Astrocyte (in vitro differentiated cells and primary cell): ENCODE measurements at regions not wholly inside any gene's neighbourhood (a gene's known extent, or its start where the extent isn't known, plus 50 kb on each side); places are given as distances from the start of the nearest gene placed in this dataset.
A peak's percentile ranks its signal among the peaks of the same experiment; 100 is the strongest.

ENCODE experiments used
- DNase-seq: peaks from one replicate; pipeline ENCODE4 v3.0.0-alpha.2; 2010; ENCODE audit warnings: low read depth
- FAIRE-seq: peaks from 2 replicates; lab custom pipeline; 2011; peaks lifted over from hg19 to GRCh38; lab: Jason Lieb, UNC
- H2AFZ ChIP-seq: 2 replicates; pipeline ENCODE4 v1.6.0; 2012; ENCODE audit warnings: low read depth, low read length, inconsistent platforms
- H3K27ac ChIP-seq: 2 replicates; pipeline ENCODE4 v1.5.1; 2011; ENCODE audit warnings: low read depth, low read length, inconsistent platforms
- H3K27me3 ChIP-seq: 2 replicates; pipeline ENCODE4 v1.6.0; 2011; ENCODE audit warnings: low read length, inconsistent platforms; ENCODE audit not compliant: insufficient read depth
- H3K36me3 ChIP-seq: 2 replicates; pipeline ENCODE4 v1.5.1; 2011; ENCODE audit warnings: low read length, inconsistent platforms; ENCODE audit not compliant: insufficient read depth
- H3K4me1 ChIP-seq: 2 replicates; pipeline ENCODE4 v1.5.1; 2011; ENCODE audit warnings: low read length, inconsistent platforms; ENCODE audit not compliant: insufficient read depth
- H3K4me2 ChIP-seq: 2 replicates; pipeline ENCODE4 v1.6.0; 2012; ENCODE audit warnings: low read length, inconsistent platforms
- H3K4me3 ChIP-seq: 2 replicates; pipeline ENCODE4 v1.5.1; 2011; ENCODE audit warnings: low read depth, mild to moderate bottlenecking, low read length, inconsistent platforms; ENCODE audit not compliant: insufficient read depth
- H3K79me2 ChIP-seq: 2 replicates; pipeline ENCODE4 v1.6.0; 2012; ENCODE audit warnings: mild to moderate bottlenecking, low read length, inconsistent platforms; ENCODE audit not compliant: insufficient read depth
- H3K9ac ChIP-seq: 2 replicates; pipeline ENCODE4 v1.6.0; 2012; ENCODE audit warnings: mild to moderate bottlenecking, low read length, inconsistent platforms
- H3K9me3 ChIP-seq: 2 replicates; pipeline ENCODE4 v1.5.1; 2012; ENCODE audit warnings: low read depth, mild to moderate bottlenecking, low read length, inconsistent platforms; ENCODE audit not compliant: insufficient read depth
- H4K20me1 ChIP-seq: 2 replicates; pipeline ENCODE4 v1.6.0; 2012; ENCODE audit warnings: low read length, inconsistent platforms; ENCODE audit not compliant: insufficient read depth
- H3K27ac Mint-ChIP-seq: one replicate; pipeline ENCODE4 v1.8.0; 2021; ENCODE audit warnings: mild to moderate bottlenecking, mixed read lengths; ENCODE audit not compliant: unreplicated experiment
- H3K27me3 Mint-ChIP-seq: one replicate; pipeline ENCODE4 v1.8.0; 2021; ENCODE audit warnings: low read depth, mixed read lengths; ENCODE audit not compliant: unreplicated experiment
- H3K36me3 Mint-ChIP-seq: one replicate; pipeline ENCODE4 v1.8.0; 2021; ENCODE audit warnings: low read depth, mixed read lengths; ENCODE audit not compliant: unreplicated experiment
- H3K4me1 Mint-ChIP-seq: one replicate; pipeline ENCODE4 v1.8.0; 2021; ENCODE audit warnings: low read depth, mixed read lengths; ENCODE audit not compliant: unreplicated experiment
- H3K4me3 Mint-ChIP-seq: one replicate; pipeline ENCODE4 v1.8.0; 2021; ENCODE audit warnings: mild to moderate bottlenecking, moderate library complexity, mixed read lengths; ENCODE audit not compliant: unreplicated experiment
- H3K9me3 Mint-ChIP-seq: one replicate; pipeline ENCODE4 v1.8.0; 2021; ENCODE audit warnings: mild to moderate bottlenecking, mixed read lengths; ENCODE audit not compliant: unreplicated experiment
- CTCF ChIP-seq: IDR thresholded peaks from 2 replicates; pipeline ENCODE4 v1.5.1; 2011; ENCODE audit warnings: low read depth, mild to moderate bottlenecking, inconsistent platforms, low read length, moderate library complexity; ENCODE audit not compliant: insufficient read depth
- EZH2 ChIP-seq: IDR thresholded peaks from 2 replicates; pipeline ENCODE4 v1.6.1; 2012; ENCODE audit warnings: mild to moderate bottlenecking, low read length, inconsistent platforms; ENCODE audit not compliant: insufficient read depth

- FAIRE-seq (no peak), DNase-seq (no peak)
- no peak overlapping the region for H3K4me2 ChIP-seq
- no peaks in the 10 kb centered on the region for H3K27me3 ChIP-seq
- H3K9me3 Mint-ChIP-seq, result peaks cover 3% of the 10 kb centered on the region
- no peak overlapping the region for H3K27ac Mint-ChIP-seq
- H4K20me1 ChIP-seq, result no peaks in the 10 kb centered on the region
- no peak overlapping the region for H3K9ac ChIP-seq
- H3K27ac ChIP-seq, result no peak overlapping the region
- H3K4me3 ChIP-seq, result no peak overlapping the region
- no peaks in the 10 kb centered on the region for H3K36me3 ChIP-seq
- no peak for TF ChIP-seq CTCF
- no peak for TF ChIP-seq EZH2
- H3K79me2 ChIP-seq, result no peaks in the 10 kb centered on the region
- no peaks in the 10 kb centered on the region for H3K9me3 ChIP-seq
- no peaks in the 10 kb centered on the region for H3K4me1 ChIP-seq
- peaks cover 3% of the 10 kb centered on the region for H3K27me3 Mint-ChIP-seq
- H3K36me3 Mint-ChIP-seq, result no peaks in the 10 kb centered on the region
- H2AFZ ChIP-seq, result no peak overlapping the region
- no peak overlapping the region for H3K4me3 Mint-ChIP-seq
- no peaks in the 10 kb centered on the region for H3K4me1 Mint-ChIP-seq
These were observed 96.6 kb upstream of the SMLR1 start for GRCh38 chr6:130730600-130730999.

- Histone ChIP-seq H3K79me2 (no peaks in the 10 kb centered on the region), H2AFZ (no peak overlapping the region), H3K4me3 (no peak overlapping the region), H3K36me3 (no peaks in the 10 kb centered on the region), H3K27ac (no peak overlapping the region), H3K9me3 (no peaks in the 10 kb centered on the region), H4K20me1 (no peaks in the 10 kb centered on the region), H3K27me3 (no peaks in the 10 kb centered on the region), H3K4me1 (no peaks in the 10 kb centered on the region), H3K4me2 (no peak overlapping the region), H3K9ac (no peak overlapping the region)
- FAIRE-seq, result no peak
- H3K27ac Mint-ChIP-seq, result no peak overlapping the region
- H3K36me3 Mint-ChIP-seq, result no peaks in the 10 kb centered on the region
- peaks cover 3% of the 10 kb centered on the region for H3K27me3 Mint-ChIP-seq
- no peak overlapping the region for H3K4me3 Mint-ChIP-seq
- DNase-seq, result no peak
- no peaks in the 10 kb centered on the region for H3K4me1 Mint-ChIP-seq
- TF ChIP-seq CTCF, result no peak
- TF ChIP-seq EZH2, result no peak
- no peaks in the 10 kb centered on the region for H3K9me3 Mint-ChIP-seq
These were observed 93.0 kb upstream of the SMLR1 start for GRCh38 chr6:130734161-130734560.

- Mint-ChIP-seq H3K36me3 (no peaks in the 10 kb centered on the region), H3K27ac (no peak overlapping the region), H3K4me1 (peaks cover 15% of the 10 kb centered on the region), H3K27me3 (no peaks in the 10 kb centered on the region), H3K4me3 (no peak overlapping the region), H3K9me3 (no peaks in the 10 kb centered on the region)
- H3K4me2 ChIP-seq, result no peak overlapping the region
- peaks cover 4% of the 10 kb centered on the region for H3K4me1 ChIP-seq
- no peak overlapping the region for H3K4me3 ChIP-seq
- no peaks in the 10 kb centered on the region for H3K27me3 ChIP-seq
- no peak for DNase-seq
- H3K79me2 ChIP-seq, result no peaks in the 10 kb centered on the region
- no peak overlapping the region for H2AFZ ChIP-seq
- TF ChIP-seq CTCF, result no peak
- TF ChIP-seq EZH2, result no peak
- H3K9me3 ChIP-seq, result no peaks in the 10 kb centered on the region
- no peaks in the 10 kb centered on the region for H4K20me1 ChIP-seq
- no peak overlapping the region for H3K27ac ChIP-seq
- H3K36me3 ChIP-seq, result no peaks in the 10 kb centered on the region
- FAIRE-seq, result peak; percentile 26
- no peak overlapping the region for H3K9ac ChIP-seq
These were observed 86.9 kb upstream of the SMLR1 start for GRCh38 chr6:130740308-130740707.
